PC-9 (cell line): ENCODE measurements at regions not wholly inside any gene's neighbourhood (a gene's known extent, or its start where the extent isn't known, plus 50 kb on each side); places are given as distances from the start of the nearest gene placed in this dataset.

Experiments
- CTCF ChIP-seq: fragments of 200-600 bp; sonication (generic); conservative IDR thresholded peaks from 2 replicates; pipeline ENCODE4 v1.6.1; 2017; ENCODE audit warnings: mixed run types, antibody characterized with exemption, mild to moderate bottlenecking, moderate library complexity
- EZH2 ChIP-seq: fragments of 200-600 bp; sonication (generic); IDR thresholded peaks from 2 replicates; pipeline ENCODE4 v1.8.0; 2017; ENCODE audit warnings: antibody characterized with exemption, low read depth

GRCh38 chr9:107067739-107068416 lies 204.9 kb downstream of the ZNF462 start:
- TF ChIP-seq CTCF (no peak), EZH2 (no peak)
